ENCODE measurements at regions not wholly inside any gene's neighbourhood (a gene's known extent, or its start where the extent isn't known, plus 50 kb on each side); places are given as distances from the start of the nearest gene placed in this dataset.
A peak's percentile ranks its signal among the peaks of the same experiment; 100 is the strongest.

DNA sequence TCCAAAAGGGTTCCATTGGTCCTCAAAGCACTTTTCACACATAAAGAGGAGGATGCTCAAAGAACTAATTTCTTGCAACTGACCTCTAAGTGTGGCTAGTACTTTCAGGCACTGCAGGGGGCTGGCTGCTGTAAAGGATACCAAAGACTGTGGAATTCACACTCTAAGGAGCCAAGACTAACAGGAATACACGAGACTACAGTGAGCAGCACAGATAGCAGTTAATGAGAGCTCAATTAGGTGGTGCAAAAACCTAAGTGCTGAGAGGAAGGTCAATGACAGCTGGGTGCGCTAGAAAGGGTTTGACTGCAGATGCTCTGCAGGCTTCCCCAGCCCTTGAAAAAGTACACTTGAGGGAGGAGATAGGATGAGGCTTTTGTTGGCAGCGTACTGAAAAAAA, 124.3 kb upstream of the NTM start:
- TF ChIP-seq, protein P1, sequence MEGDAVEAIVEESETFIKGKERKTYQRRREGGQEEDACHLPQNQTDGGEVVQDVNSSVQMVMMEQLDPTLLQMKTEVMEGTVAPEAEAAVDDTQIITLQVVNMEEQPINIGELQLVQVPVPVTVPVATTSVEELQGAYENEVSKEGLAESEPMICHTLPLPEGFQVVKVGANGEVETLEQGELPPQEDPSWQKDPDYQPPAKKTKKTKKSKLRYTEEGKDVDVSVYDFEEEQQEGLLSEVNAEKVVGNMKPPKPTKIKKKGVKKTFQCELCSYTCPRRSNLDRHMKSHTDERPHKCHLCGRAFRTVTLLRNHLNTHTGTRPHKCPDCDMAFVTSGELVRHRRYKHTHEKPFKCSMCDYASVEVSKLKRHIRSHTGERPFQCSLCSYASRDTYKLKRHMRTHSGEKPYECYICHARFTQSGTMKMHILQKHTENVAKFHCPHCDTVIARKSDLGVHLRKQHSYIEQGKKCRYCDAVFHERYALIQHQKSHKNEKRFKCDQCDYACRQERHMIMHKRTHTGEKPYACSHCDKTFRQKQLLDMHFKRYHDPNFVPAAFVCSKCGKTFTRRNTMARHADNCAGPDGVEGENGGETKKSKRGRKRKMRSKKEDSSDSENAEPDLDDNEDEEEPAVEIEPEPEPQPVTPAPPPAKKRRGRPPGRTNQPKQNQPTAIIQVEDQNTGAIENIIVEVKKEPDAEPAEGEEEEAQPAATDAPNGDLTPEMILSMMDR (IDR thresholded peaks at IDR 0.05; ENCODE audit: control extremely low read depth, extremely low read depth) = no peak
- peaks cover 0 to 1% (median 0%) of the 10 kb centered on the region in 4 donors for H3K9me3 ChIP-seq (ENCODE audit: control insufficient read depth in 4 of 4, insufficient read depth in 3 of 4, low read length in 3 of 4)
- H3K27me3 ChIP-seq (ENCODE audit: control insufficient read depth in 3 of 3, insufficient read depth in 3 of 3, low read length in 2 of 3) = peaks cover 0 to 33% (median 16%) of the 10 kb centered on the region in 3 donors
- H3K9ac ChIP-seq (ENCODE audit: insufficient read depth in 1 of 2, low read length in 2 of 2) = no peak overlapping the region
- ATAC-seq (ENCODE audit: insufficient read depth, low FRiP score) (no peak), DNase-seq (no peak)
- H3K36me3 ChIP-seq (ENCODE audit: control insufficient read depth in 4 of 4, insufficient read depth in 4 of 4, low read length in 4 of 4) = no peaks in the 10 kb centered on the region
- 18 to 22% methylated on average over 3 of the region's 3 CpGs for WGBS, 2 donors
- no peak overlapping the region for H3K27ac ChIP-seq (ENCODE audit: low read depth in 1 of 2, low read length in 1 of 2)
- no peak overlapping the region for H3K4me3 ChIP-seq
- H3K4me1 ChIP-seq (ENCODE audit: control insufficient read depth in 5 of 5, insufficient read depth in 5 of 5, low read length in 5 of 5) = no peaks in the 10 kb centered on the region

DNA sequence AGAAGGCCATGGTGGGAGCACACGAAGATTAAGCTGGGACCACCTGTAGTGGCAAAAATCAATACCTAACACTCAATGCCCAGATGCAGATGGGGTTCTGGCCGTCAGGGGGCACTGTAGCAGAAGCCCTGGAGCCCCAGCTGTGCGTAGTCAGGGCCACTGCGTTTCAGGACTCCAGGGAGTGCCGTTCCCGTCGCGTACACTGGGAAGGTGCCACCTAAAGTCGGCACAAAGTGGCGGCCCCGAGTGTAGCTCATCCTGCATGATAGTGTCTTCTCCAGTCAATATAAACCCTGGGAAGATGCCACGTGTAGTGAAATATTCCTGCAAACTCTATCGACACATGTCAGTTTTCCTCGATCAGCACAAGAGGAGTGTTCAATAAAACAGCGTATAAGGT, 123.8 kb upstream of the NTM start:
- Histone ChIP-seq H3K4me3 (no peak overlapping the region), H3K27me3 (ENCODE audit: control insufficient read depth in 3 of 3, insufficient read depth in 3 of 3, low read length in 2 of 3) (peaks cover 0 to 33% (median 18%) of the 10 kb centered on the region in 3 donors), H3K9ac (ENCODE audit: insufficient read depth in 1 of 2, low read length in 2 of 2) (no peak overlapping the region), H3K27ac (ENCODE audit: low read depth in 1 of 2, low read length in 1 of 2) (no peak overlapping the region), H3K4me1 (ENCODE audit: control insufficient read depth in 5 of 5, insufficient read depth in 5 of 5, low read length in 5 of 5) (no peaks in the 10 kb centered on the region), H3K9me3 (ENCODE audit: control insufficient read depth in 4 of 4, insufficient read depth in 3 of 4, low read length in 3 of 4) (peaks cover 0 to 1% (median 0%) of the 10 kb centered on the region in 4 donors), H3K36me3 (ENCODE audit: control insufficient read depth in 4 of 4, insufficient read depth in 4 of 4, low read length in 4 of 4) (no peaks in the 10 kb centered on the region)
- DNase-seq (peak; percentile 11 to 46 (median 35)), ATAC-seq (ENCODE audit: insufficient read depth, low FRiP score) (no peak)
- TF ChIP-seq, protein P1 (IDR thresholded peaks at IDR 0.05; ENCODE audit: control extremely low read depth, extremely low read depth) = peak; percentile 7
- 14 to 15% methylated on average over 15 of the region's 15 CpGs for WGBS, 2 donors

DNA sequence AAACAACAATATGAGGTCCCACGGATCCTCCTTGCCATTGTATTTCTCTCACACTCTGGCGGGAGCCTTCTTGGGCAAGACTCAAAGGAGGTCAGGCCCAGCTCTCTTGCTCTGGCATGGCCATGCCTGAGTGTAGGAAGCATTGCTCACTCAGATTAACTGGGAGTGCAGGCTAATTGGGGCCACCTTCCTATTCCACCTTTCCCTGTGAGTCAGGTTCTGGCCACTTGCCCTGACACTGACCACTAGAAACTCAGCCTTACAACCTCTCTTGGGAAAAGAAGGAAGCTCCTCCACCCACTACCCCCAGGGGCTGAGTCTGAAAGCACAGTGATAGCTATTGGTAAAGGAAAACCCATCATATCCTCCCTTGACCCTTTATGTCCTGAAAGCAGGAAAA, 121.8 kb upstream of the NTM start:
- H3K27ac ChIP-seq (ENCODE audit: low read depth in 1 of 2, low read length in 1 of 2) = no peak overlapping the region
- ATAC-seq (ENCODE audit: insufficient read depth, low FRiP score) (no peak), DNase-seq (no peak)
- no peak overlapping the region for H3K9ac ChIP-seq (ENCODE audit: insufficient read depth in 1 of 2, low read length in 2 of 2)
- TF ChIP-seq, protein P1 (IDR thresholded peaks at IDR 0.05; ENCODE audit: control extremely low read depth, extremely low read depth) = no peak
- no peak overlapping the region for H3K4me3 ChIP-seq
- WGBS, 2 donors = 78 to 96% methylated on average over 2 of the region's 2 CpGs
- H3K9me3 ChIP-seq (ENCODE audit: control insufficient read depth in 4 of 4, insufficient read depth in 3 of 4, low read length in 3 of 4) = peaks cover 0 to 1% (median 0%) of the 10 kb centered on the region in 4 donors
- H3K36me3 ChIP-seq (ENCODE audit: control insufficient read depth in 4 of 4, insufficient read depth in 4 of 4, low read length in 4 of 4) = no peaks in the 10 kb centered on the region
- H3K27me3 ChIP-seq (ENCODE audit: control insufficient read depth in 3 of 3, insufficient read depth in 3 of 3, low read length in 2 of 3) = peaks cover 0 to 33% (median 22%) of the 10 kb centered on the region in 3 donors
- peaks cover 0 to 5% (median 0%) of the 10 kb centered on the region in 5 donors for H3K4me1 ChIP-seq (ENCODE audit: control insufficient read depth in 5 of 5, insufficient read depth in 5 of 5, low read length in 5 of 5)

DNA sequence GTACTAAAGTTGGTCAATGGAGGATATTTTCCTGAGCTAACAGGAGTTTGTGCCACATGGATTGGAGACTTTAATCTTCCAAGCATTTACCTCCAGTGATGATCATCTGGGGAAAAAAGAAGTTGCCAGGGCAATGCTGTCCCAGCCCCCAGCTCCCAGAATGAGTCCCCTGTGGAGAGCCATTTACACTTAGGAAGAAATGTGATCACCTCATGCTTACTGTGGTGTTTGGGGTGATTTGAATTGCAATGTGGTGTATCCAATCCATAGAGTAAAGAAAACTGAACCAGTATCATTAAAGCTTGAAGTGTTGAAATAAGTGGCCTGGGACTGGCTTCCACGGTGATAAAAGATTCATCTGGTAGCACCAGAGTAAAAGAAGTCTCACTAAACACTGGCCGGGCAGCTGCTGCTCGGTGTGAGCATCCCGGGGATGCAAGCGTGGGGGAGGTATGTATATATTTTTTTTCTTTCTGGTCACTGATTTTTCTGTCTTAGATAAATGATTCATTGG, 117.2 kb upstream of the NTM start:
- DNase-seq (no peak), ATAC-seq (ENCODE audit: insufficient read depth, low FRiP score) (no peak)
- H3K27ac ChIP-seq (ENCODE audit: low read depth in 1 of 2, low read length in 1 of 2) = no peak overlapping the region
- H3K27me3 ChIP-seq (ENCODE audit: control insufficient read depth in 3 of 3, insufficient read depth in 3 of 3, low read length in 2 of 3) = peaks cover 0 to 9% (median 5%) of the 10 kb centered on the region in 3 donors
- peaks cover 0 to 12% (median 0%) of the 10 kb centered on the region in 5 donors for H3K4me1 ChIP-seq (ENCODE audit: control insufficient read depth in 5 of 5, insufficient read depth in 5 of 5, low read length in 5 of 5)
- no peaks in the 10 kb centered on the region for H3K9me3 ChIP-seq (ENCODE audit: control insufficient read depth in 4 of 4, insufficient read depth in 3 of 4, low read length in 3 of 4)
- TF ChIP-seq, protein P1 (IDR thresholded peaks at IDR 0.05; ENCODE audit: control extremely low read depth, extremely low read depth) = no peak
- no peak overlapping the region for H3K9ac ChIP-seq (ENCODE audit: insufficient read depth in 1 of 2, low read length in 2 of 2)
- WGBS, 2 donors = 14 to 20% methylated on average over 5 of the region's 5 CpGs
- H3K4me3 ChIP-seq = no peak overlapping the region
- H3K36me3 ChIP-seq (ENCODE audit: control insufficient read depth in 4 of 4, insufficient read depth in 4 of 4, low read length in 4 of 4) = no peaks in the 10 kb centered on the region
